Right atrium auricular region (tissue), 2 donors: ENCODE measurements at regions not wholly inside any gene's neighbourhood (a gene's known extent, or its start where the extent isn't known, plus 50 kb on each side); places are given as distances from the start of the nearest gene placed in this dataset.

Experiments
- DNase-seq: peaks from one replicate; pipeline ENCODE4 v3.0.0-alpha.2; 2019; ENCODE audit warnings: low spot score
- H3K27ac ChIP-seq, 2 donors: fragments of 200-600 bp; sonication (generic); 1 replicate in 1 of 2; 2 replicates in 1 of 2; pipeline ENCODE4 v1.5.1; 2016 to 2019
- H3K27me3 ChIP-seq, 2 donors: fragments of 200-600 bp; sonication (generic); one replicate each; pipeline versions ENCODE4 v1.5.1 to v1.6.0; 2017 to 2019
- H3K36me3 ChIP-seq: fragments of 200-600 bp; sonication (generic); one replicate; pipeline ENCODE4 v1.5.1; 2016
- H3K4me1 ChIP-seq, 2 donors: fragments of 200-600 bp; sonication (generic); one replicate each; pipeline versions ENCODE4 v1.5.1 to v1.6.0; 2017 to 2019
- H3K4me3 ChIP-seq, 2 donors: fragments of 200-600 bp; sonication (generic); 1 replicate in 1 of 2; 2 replicates in 1 of 2; pipeline ENCODE4 v1.5.1; 2017 to 2019; ENCODE audit warnings: mild to moderate bottlenecking in 1 of 2, moderate library complexity in 1 of 2
- H3K9me3 ChIP-seq, 2 donors: fragments of 200-600 bp; sonication (generic); one replicate each; pipeline ENCODE4 v1.5.1; 2019
- CTCF ChIP-seq, 2 donors: fragments of 200-600 bp; sonication (generic); IDR thresholded peaks; one replicate each; pipeline ENCODE4 v1.5.1; 2019; ENCODE audit warnings: antibody characterized with exemption in 2 of 2

GRCh38 chr2:185240796-185241195 lies 497.8 kb upstream of the FSIP2 start:
- Histone ChIP-seq H3K27me3 (no peaks in the 10 kb centered on the region), H3K27ac (no peak overlapping the region), H3K4me1 (no peaks in the 10 kb centered on the region), H3K9me3 (peaks cover 0 to 18% of the 10 kb centered on the region in 2 donors), H3K36me3 (no peaks in the 10 kb centered on the region), H3K4me3 (no peak overlapping the region)
- DNase-seq, result no peak
- TF ChIP-seq CTCF (IDR thresholded peaks at IDR 0.05), result no peak

GRCh38 chr2:185241556-185241955 lies 497.0 kb upstream of the FSIP2 start:
- TF ChIP-seq CTCF (IDR thresholded peaks at IDR 0.05), result no peak
- DNase-seq, result no peak

GRCh38 chr2:185242462-185242861 lies 496.1 kb upstream of the FSIP2 start:
- Histone ChIP-seq H3K36me3 (no peaks in the 10 kb centered on the region), H3K4me3 (no peak overlapping the region), H3K4me1 (no peaks in the 10 kb centered on the region), H3K27ac (no peak overlapping the region), H3K9me3 (peaks cover 0 to 6% of the 10 kb centered on the region in 2 donors), H3K27me3 (no peaks in the 10 kb centered on the region)
- TF ChIP-seq CTCF (IDR thresholded peaks at IDR 0.05), result no peak
- DNase-seq, result no peak

More at GRCh38 chr2:185241556-185241955, 497.0 kb upstream of the FSIP2 start:
- no peaks in the 10 kb centered on the region for H3K36me3 ChIP-seq
- H3K27me3 ChIP-seq, result no peaks in the 10 kb centered on the region
- H3K4me1 ChIP-seq, result no peaks in the 10 kb centered on the region
- no peak overlapping the region for H3K27ac ChIP-seq
- H3K9me3 ChIP-seq, result peaks cover 0 to 13% of the 10 kb centered on the region in 2 donors
- H3K4me3 ChIP-seq, result no peak overlapping the region

GRCh38 chr2:185245216-185245615 lies 493.4 kb upstream of the FSIP2 start:
- H3K27me3 ChIP-seq, result no peaks in the 10 kb centered on the region
- no peaks in the 10 kb centered on the region for H3K36me3 ChIP-seq
- no peak overlapping the region for H3K27ac ChIP-seq
- no peak for DNase-seq
- TF ChIP-seq CTCF (IDR thresholded peaks at IDR 0.05), result no peak
- no peak overlapping the region for H3K4me3 ChIP-seq
- H3K9me3 ChIP-seq, result no peaks in the 10 kb centered on the region
- H3K4me1 ChIP-seq, result no peaks in the 10 kb centered on the region

GRCh38 chr2:185245806-185246205 lies 492.8 kb upstream of the FSIP2 start:
- Histone ChIP-seq H3K4me1 (no peaks in the 10 kb centered on the region), H3K36me3 (no peaks in the 10 kb centered on the region), H3K27ac (no peak overlapping the region), H3K27me3 (no peaks in the 10 kb centered on the region), H3K4me3 (no peak overlapping the region), H3K9me3 (no peaks in the 10 kb centered on the region)
- DNase-seq, result no peak
- TF ChIP-seq CTCF (IDR thresholded peaks at IDR 0.05), result no peak

- H3K27me3 ChIP-seq, result no peaks in the 10 kb centered on the region
- no peak for TF ChIP-seq CTCF (IDR thresholded peaks at IDR 0.05)
- no peaks in the 10 kb centered on the region for H3K9me3 ChIP-seq
- no peak overlapping the region for H3K4me3 ChIP-seq
- DNase-seq, result no peak
- H3K27ac ChIP-seq, result no peak overlapping the region
- H3K4me1 ChIP-seq, result no peaks in the 10 kb centered on the region
- H3K36me3 ChIP-seq, result no peaks in the 10 kb centered on the region
These were observed 491.9 kb upstream of the FSIP2 start for GRCh38 chr2:185246717-185247116.
